GM12878 (cell line): ENCODE measurements at regions not wholly inside any gene's neighbourhood (a gene's known extent, or its start where the extent isn't known, plus 50 kb on each side); places are given as distances from the start of the nearest gene placed in this dataset.

Experiments used
- ATAC-seq: fragments of 200-7000 bp; cut with Tn5 transposase; 3 replicates; pipeline ENCODE4 v1.9.1; 2020; ENCODE audit warnings: mild to moderate bottlenecking, moderate library complexity
- BruUV-seq: library from RNA; stranded (reverse); fragments of 400-500 nt; replicated peaks from 2 replicates; lab custom pipeline; 2021; lab: Mats Ljungman, UMichigan
- CTCF ChIA-PET: fragments of 300-600 bp; sonication (Branson Sonifier 250); formaldehyde crosslinking; extraction: SDS; loops from one replicate; lab custom pipeline; 2021; ENCODE audit warnings: inconsistent platforms; lab: Yijun Ruan, JAX
- POLR2A ChIA-PET: fragments of 350-600 bp; formaldehyde crosslinking; extraction: SDS; loops from one replicate; lab custom pipeline; 2021; ENCODE audit warnings: inconsistent platforms; lab: Charles Lee
- RAD21 ChIA-PET: fragments of 300-600 bp; sonication (Branson Sonifier 250); formaldehyde crosslinking; loops from one replicate; lab custom pipeline; 2023; ENCODE audit warnings: antibody characterized with exemption; ENCODE audit not compliant: unreplicated experiment; lab: Charles Lee
- SMC1A ChIA-PET: fragments of 300-600 bp; sonication (Branson Sonifier 250); formaldehyde crosslinking; loops from one replicate; lab custom pipeline; 2023; ENCODE audit not compliant: unreplicated experiment, uncharacterized antibody; lab: Charles Lee
- DNase-seq: peaks from one replicate; pipeline ENCODE4 v3.0.0-alpha.2; 2011; ENCODE audit warnings: low read depth, low spot score
- FAIRE-seq: peaks from 3 replicates; lab custom pipeline; 2011; peaks lifted over from hg19 to GRCh38; lab: Jason Lieb, UNC
- H2AFZ ChIP-seq: 2 replicates; pipeline ENCODE4 v1.6.0; 2011; ENCODE audit warnings: low read depth, low read length, control low read depth; ENCODE audit not compliant: control insufficient read depth
- H3K27ac ChIP-seq: 2 replicates; pipeline ENCODE4 v1.5.1; 2011; ENCODE audit warnings: control low read depth; ENCODE audit not compliant: control insufficient read depth, insufficient read depth
- H3K27me3 ChIP-seq, 2 experiments: replicated peaks in 1 of 2; 2 replicates each; pipeline versions ENCODE4 v1.6.0 to v1.6.1; 2011; ENCODE audit warnings: low read length in 1 of 2; ENCODE audit not compliant: control insufficient read depth in 2 of 2, insufficient read depth in 2 of 2
- H3K36me3 ChIP-seq, 2 experiments: 2 replicates each; pipeline ENCODE4 v1.5.1; 2011; ENCODE audit warnings: low read length in 1 of 2; ENCODE audit not compliant: control insufficient read depth in 2 of 2, insufficient read depth in 2 of 2
- H3K4me1 ChIP-seq: 2 replicates; pipeline ENCODE4 v1.6.1; 2011; ENCODE audit warnings: mild to moderate bottlenecking, low read length, moderate library complexity, mixed read lengths; ENCODE audit not compliant: control insufficient read depth, insufficient read depth
- H3K4me2 ChIP-seq: 2 replicates; pipeline ENCODE4 v1.6.0; 2011; ENCODE audit warnings: control low read depth; ENCODE audit not compliant: control insufficient read depth, insufficient read depth
- H3K4me3 ChIP-seq: fragments of 200-600 bp; sonication (generic); 2 replicates; pipeline ENCODE4 v1.5.1; 2016
- H3K79me2 ChIP-seq: 2 replicates; pipeline ENCODE4 v1.6.0; 2011; ENCODE audit warnings: low read length; ENCODE audit not compliant: control insufficient read depth, insufficient read depth
- H3K9ac ChIP-seq: 2 replicates; pipeline ENCODE4 v1.8.0; 2011; ENCODE audit warnings: low read length, control low read depth, mixed read lengths; ENCODE audit not compliant: control insufficient read depth, insufficient read depth
- H3K9me3 ChIP-seq: replicated peaks from 3 replicates; pipeline ENCODE4 v1.5.1; 2011; ENCODE audit warnings: mild to moderate bottlenecking, low read length; ENCODE audit not compliant: control insufficient read depth, insufficient read depth
- H4K20me1 ChIP-seq: 2 replicates; pipeline ENCODE4 v1.6.0; 2011; ENCODE audit not compliant: control insufficient read depth, insufficient read depth
- BCL3 ChIP-seq: IDR thresholded peaks from 2 replicates; pipeline ENCODE4 v1.6.1; 2011; ENCODE audit warnings: borderline replicate concordance, low read depth, mild to moderate bottlenecking, moderate library complexity, low read length; ENCODE audit not compliant: insufficient read depth, poor library complexity, severe bottlenecking
- FOS ChIP-seq: IDR thresholded peaks from 3 replicates; pipeline ENCODE4 v1.6.1; 2011; ENCODE audit warnings: borderline replicate concordance; ENCODE audit not compliant: insufficient read length; ENCODE audit errors: extremely low read depth
- HSF1 ChIP-seq: fragments of 150-350 bp; IDR thresholded peaks from 2 replicates; pipeline ENCODE4 v1.6.1; 2014; ENCODE audit warnings: mild to moderate bottlenecking, low read depth, low read length
- NFIC ChIP-seq: IDR thresholded peaks from 2 replicates; pipeline ENCODE4 v1.6.1; 2012; ENCODE audit warnings: low read depth, mild to moderate bottlenecking, inconsistent platforms, low read length, moderate library complexity
- NFYA ChIP-seq: IDR thresholded peaks from 2 replicates; pipeline ENCODE4 v1.6.1; 2011; ENCODE audit warnings: low read depth, mild to moderate bottlenecking, low read length, improper control_type of control experiment, borderline replicate concordance
- PBX3 ChIP-seq: IDR thresholded peaks from 2 replicates; pipeline ENCODE4 v1.6.1; 2011; ENCODE audit warnings: mild to moderate bottlenecking, low read depth, low read length, moderate library complexity; ENCODE audit not compliant: insufficient replicate concordance
- RAD21 ChIP-seq: IDR thresholded peaks from 2 replicates; pipeline ENCODE4 v1.6.1; 2011; ENCODE audit warnings: mild to moderate bottlenecking, low read depth, low read length, moderate library complexity; ENCODE audit not compliant: insufficient read depth
- SKIL ChIP-seq: fragments of 450-650 bp; IDR thresholded peaks from 2 replicates; pipeline ENCODE4 v1.6.1; 2017; ENCODE audit warnings: mild to moderate bottlenecking, low read depth, inconsistent platforms; ENCODE audit not compliant: poor library complexity, severe bottlenecking
- SMAD5 ChIP-seq: IDR thresholded peaks from 2 replicates; pipeline ENCODE4 v1.6.1; 2016; ENCODE audit warnings: antibody characterized with exemption, low read depth
- SUPT20H ChIP-seq: IDR thresholded peaks from 2 replicates; pipeline ENCODE4 v1.6.1; 2011; ENCODE audit warnings: low read depth, mild to moderate bottlenecking, low read length, moderate library complexity, borderline replicate concordance; ENCODE audit not compliant: control insufficient read depth
- TARDBP ChIP-seq: IDR thresholded peaks from 2 replicates; pipeline ENCODE4 v1.6.1; 2016; ENCODE audit warnings: borderline replicate concordance
- ZNF274 ChIP-seq: IDR thresholded peaks from one replicate; pipeline ENCODE4 v1.8.0; 2011; ENCODE audit not compliant: insufficient read length, insufficient read depth
- WGBS: methylation state at CpG from one replicate; pipeline ENCODE4 v1.1.6; 2016; ENCODE audit warnings: low lambda C conversion rate; ENCODE audit not compliant: insufficient replicate concordance, insufficient coverage; ENCODE audit errors: missing lambda C conversion rate; 5-methylcytosine and 5-hydroxymethylcytosine counted together
- in situ Hi-C: fragments of 300-500 bp; cut with MboI; formaldehyde crosslinking; loops from 9 replicates; pipeline ENCODE4 v1.14.3; 2018; ENCODE audit warnings: mixed read lengths
- intact Hi-C: fragments of 100-400 bp; cut with micrococcal nuclease; formaldehyde crosslinking; loops from one replicate; pipeline ENCODE4 v1.14.2; 2022; ENCODE audit not compliant: unreplicated experiment

GRCh38 chr3:159829539-159830227 lies 159.0 kb upstream of the IL12A start:
- Histone ChIP-seq H3K27ac (no peak overlapping the region), H3K9ac (no peak overlapping the region), H3K27me3 (no peaks in the 10 kb centered on the region), H3K79me2 (no peaks in the 10 kb centered on the region), H3K36me3 (no peaks in the 10 kb centered on the region), H2AFZ (no peak overlapping the region), H4K20me1 (no peaks in the 10 kb centered on the region), H3K9me3 (no peaks in the 10 kb centered on the region), H3K4me3 (no peak overlapping the region), H3K4me1 (peaks cover 13% of the 10 kb centered on the region), H3K4me2 (no peak overlapping the region)
- ChIA-PET CTCF (interaction anchor here (1.0 to 9.8 kb wide), 14 partner anchors 9 to 584 kb away, joined by 3 to 129 read pairs (median 4); no protein-coding TSS in a partner anchor), RAD21 (interaction anchor here (1.0 to 5.0 kb wide), 2 partner anchors 173 to 175 kb away, joined by 3 to 29 read pairs; no protein-coding TSS in a partner anchor), POLR2A (interaction anchor here (0.5 kb wide), 1 partner anchor 24 kb away, joined by 7 read pairs; no protein-coding TSS in a partner anchor), SMC1A (interaction anchor here (1.0 to 4.0 kb wide), 6 partner anchors 10 to 175 kb away, joined by 3 to 43 read pairs (median 5); partner anchors contain the start of gene SCHIP1)
- ATAC-seq, result no peak
- BruUV-seq, result no TSS peak
- WGBS, result 36% methylated on average over 7 of the region's 7 CpGs
- no peak for DNase-seq
- intact Hi-C loops (loop anchor here (5.0 kb wide), 1 partner anchor 53 kb away; no protein-coding TSS in a partner anchor), in situ Hi-C loops (no loop called here)
- FAIRE-seq, result no peak
- TF ChIP-seq BCL3 (no peak), NFIC (no peak), SUPT20H (no peak), FOS (no peak), SKIL (no peak), ZNF274 (no peak), PBX3 (no peak), HSF1 (no peak), SMAD5 (no peak), TARDBP (no peak), RAD21 (no peak), NFYA (no peak)
